GM19328 (cell line): ENCODE measurements at regions not wholly inside any gene's neighbourhood (a gene's known extent, or its start where the extent isn't known, plus 50 kb on each side); places are given as distances from the start of the nearest gene placed in this dataset.
A peak's percentile ranks its signal among the peaks of the same experiment; 100 is the strongest.
"Not testable (repeated sequence)": the region's sequence is repeated elsewhere in the genome, so short reads cannot be mapped to it uniquely, and the experiment has no call there.

ENCODE experiments used
- ATAC-seq: cut with Tn5 transposase; IDR thresholded peaks from one replicate; pipeline ENCODE4 v1.9.1; 2021; ENCODE audit warnings: mild to moderate bottlenecking, moderate library complexity; ENCODE audit not compliant: unreplicated experiment

DNA sequence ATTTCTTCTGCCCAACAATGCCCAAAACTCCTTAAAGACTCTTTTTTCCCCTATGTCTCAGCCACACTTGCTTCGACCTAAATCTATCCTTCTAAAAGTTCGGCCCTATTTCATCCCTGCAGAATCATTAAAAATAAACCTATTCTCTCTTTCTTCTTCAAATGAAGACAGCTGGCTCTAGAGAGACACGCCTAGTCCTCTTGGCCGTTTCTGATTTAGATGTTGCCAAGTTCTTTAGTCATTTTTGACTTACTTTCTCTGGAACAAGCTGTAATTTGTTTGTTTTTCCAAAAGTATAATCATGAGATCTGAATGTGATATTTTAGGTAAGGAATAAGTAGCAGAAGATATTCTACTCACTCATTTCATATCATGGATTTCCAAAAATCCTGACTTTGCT, 211.6 kb downstream of the CENPC start:
- ATAC-seq = no peak

DNA sequence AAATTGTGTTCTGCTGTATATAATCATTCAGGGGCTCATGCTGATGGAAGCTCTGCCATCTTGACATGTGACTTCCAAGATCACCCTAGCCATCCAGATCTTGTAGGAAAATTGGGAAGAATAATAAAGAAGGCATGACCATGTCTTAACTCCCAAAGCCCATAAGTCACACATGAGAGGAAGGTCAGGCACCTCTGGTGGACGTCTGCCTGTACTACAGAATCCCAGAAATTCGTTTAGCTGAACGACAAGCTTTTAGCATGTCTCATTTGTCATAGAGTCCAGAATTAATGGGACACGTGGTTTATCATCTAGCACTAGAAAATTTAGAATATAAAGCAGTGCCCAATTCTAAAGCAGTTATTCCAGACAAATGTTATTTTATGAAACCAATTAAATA, 212.7 kb downstream of the CENPC start:
- peak; percentile 64 for ATAC-seq

DNA sequence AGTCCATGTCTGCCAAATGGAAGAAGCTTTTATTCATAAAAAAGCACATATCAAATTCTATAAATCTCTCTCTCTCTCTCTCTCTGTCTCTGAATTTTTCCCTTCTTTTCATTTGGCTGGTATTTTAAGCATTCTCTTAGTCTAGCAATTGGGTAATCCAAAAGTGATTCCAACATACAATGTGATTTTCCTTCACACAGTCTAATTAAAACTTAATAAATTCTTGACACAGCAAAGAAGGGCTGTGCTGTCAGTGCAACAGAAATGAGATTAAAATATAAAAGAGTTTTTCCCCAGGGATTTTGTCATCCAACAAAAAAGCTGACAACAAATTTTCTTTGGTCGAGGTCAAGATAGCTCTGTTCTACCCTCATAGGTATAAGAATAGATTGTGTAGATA, 216.9 kb downstream of the CENPC start:
- ATAC-seq = no peak

DNA sequence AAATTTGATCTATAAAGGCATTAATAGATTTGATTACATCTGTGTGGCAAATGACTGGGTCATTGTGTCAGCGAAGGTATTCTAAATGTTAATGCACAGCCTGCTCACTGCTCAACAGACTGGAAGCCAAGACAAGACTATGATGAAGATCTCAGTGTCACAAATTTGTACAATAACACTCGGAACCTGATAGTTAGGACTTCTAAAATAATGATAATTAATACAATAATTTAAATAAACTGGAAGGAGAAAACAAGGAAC, 217.4 kb downstream of the CENPC start:
- ATAC-seq = no peak

DNA sequence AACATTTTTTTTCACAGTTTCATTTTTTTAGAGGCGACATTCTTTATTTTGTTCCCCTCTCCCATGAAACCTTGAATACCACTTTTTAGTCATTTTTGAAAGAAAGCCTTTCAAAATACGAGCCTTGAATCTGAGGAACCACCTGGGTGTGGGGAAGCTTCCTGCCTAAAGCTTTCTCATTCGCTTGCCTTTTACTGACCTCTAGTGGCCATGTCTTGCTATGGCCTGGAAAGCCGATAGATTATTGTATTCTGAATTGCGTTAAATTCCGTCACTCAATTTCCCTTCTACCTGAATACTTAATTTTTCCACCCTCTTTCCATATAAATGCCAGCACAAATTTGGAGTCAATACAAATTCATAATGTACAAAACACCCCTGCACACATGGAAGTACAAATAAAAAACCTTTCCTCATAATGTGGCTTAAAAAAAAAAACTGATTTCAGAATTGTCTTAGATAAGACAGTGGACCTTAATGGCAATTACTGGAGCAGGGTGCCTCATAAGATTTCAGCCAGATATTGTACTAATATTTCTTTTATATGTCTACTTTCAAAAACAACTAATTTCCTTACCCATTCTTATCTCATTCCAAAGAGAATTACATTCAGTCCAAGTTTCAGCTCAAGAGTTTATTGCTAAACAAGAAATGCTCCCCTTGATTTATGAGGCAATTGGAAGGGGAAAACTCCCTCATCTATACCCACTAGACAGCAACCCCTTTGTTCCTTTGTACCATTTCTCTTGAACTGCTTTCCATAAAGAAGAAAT, 217.9 kb downstream of the CENPC start:
- peak; percentile 98 for ATAC-seq

DNA sequence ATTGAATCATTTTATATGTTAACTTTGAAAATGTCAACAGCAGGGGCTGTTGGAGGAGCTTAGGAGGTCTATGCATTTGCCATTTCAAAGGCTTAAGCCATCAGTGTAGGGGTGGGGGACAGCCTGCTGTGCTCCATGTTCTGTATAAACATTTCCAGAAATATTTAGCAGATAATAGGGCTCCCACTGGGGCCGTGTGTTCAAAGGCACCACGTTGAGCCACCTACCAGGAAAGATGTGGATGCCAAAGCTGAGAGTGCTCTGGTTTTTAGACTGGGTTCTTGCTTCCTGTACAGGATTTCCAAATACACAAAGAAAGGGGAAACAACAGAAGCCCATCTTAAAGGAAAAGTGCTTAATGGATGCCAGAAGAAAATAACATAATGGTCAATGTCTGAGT, 219.5 kb downstream of the CENPC start:
- ATAC-seq = no peak

DNA sequence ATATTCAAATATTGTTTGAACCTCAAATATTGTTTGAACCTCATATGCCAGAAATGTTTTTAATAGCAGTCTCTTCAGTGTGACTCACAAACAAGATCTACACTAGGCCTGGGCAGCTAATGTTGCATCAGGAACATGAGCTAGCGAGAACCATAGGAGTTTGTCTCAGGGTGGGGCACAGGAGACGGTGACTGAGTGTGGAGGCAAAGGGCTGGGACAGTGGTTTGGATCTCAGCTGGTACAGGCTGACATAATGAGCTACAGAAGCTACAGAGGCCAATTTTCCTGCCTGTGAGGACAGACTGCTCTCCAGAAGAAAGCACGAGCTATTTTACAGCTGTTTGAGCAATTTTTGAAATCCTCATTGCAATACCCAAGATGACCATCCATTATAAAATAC, 224.7 kb downstream of the CENPC start:
- ATAC-seq = no peak

DNA sequence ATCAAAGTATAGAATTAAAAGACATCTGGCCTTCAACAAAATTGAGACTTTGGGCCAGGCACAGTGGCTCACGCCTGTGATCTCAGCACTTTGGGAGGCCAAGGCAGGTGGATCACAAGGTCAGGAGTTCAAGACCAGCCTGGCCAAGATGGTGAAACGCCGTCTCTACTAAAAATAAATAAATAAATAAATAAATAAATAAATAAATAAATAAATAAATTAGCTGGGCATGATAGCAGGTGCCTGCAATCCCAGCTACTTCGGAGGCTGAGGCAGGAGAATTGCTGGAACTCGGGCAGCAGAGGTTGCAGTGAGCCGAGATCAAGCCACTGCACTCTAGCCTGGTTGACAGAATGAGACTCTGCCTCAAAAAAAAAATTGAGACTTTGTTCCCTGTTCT, 225.7 kb downstream of the CENPC start:
- not testable (repeated sequence) for ATAC-seq

DNA sequence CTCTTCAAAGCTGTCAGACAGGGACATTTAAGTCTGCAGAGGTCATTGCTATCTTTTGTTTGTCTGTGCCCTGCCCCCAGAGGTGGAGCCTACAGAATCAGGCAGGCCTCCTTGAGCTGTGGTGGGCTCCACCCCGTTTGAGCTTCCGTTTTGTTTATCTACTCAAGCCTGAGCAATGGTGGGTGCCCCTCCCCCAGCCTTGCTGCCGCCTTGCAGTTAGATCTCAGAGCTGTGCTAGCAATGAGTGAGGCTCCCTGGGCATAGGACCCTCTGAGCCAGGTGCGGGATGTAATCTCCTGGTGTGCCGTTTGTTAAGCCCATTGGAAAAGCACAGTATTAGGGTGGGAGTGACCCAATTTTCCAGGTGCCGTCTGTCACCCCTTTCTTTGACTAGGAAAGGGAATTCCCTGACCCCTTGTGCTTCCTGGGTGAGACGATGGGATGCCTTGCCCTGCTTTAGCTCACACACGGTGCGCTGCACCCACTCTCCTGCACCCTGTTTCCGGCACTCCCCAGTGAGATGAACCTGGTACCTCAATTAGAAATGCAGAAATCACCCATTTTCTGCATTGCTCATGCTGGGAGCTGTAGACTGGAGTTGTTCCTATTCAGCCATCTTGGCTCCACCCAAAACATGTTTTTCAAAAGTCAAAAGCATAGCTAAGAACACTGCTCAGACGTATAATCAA, 244.7 kb downstream of the CENPC start:
- ATAC-seq = not testable (repeated sequence)

DNA sequence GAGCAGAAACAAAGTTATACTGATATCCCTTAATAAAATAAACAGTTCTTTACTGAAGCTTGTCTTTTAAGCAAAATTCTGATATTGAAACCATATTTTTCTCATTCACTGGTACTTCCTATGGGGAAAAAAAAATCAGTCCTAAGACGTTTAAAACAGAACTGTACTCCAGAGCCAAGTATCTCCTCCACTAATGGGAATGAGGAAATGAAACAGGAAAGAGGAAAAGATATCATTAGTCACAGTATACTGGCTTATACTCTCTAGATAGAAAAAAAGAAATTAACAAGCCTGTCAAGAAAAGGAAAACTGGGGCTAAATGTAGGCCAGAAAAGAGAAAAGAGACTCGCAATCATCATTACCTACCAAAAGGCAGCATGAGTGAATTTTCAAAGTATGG, 252.7 kb downstream of the CENPC start:
- ATAC-seq = no peak

DNA sequence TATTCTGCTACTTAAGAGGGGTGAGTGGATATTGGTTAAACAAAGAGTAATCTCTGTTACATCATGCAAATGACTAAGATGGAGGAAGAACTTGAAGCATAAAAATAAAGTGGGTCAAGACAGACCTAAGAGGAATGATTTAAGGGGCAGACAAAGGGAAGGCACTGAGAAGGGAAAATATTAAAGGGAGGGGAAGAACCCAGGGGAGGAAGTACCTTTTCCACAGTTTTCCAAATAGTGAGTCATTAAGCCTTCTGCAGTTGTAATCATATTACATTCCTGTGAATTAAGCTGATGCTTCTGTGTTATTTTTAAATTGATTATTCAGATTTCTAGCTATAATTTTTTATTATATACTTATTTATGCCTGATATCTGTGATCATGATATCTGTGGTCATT, 253.3 kb downstream of the CENPC start:
- ATAC-seq = no peak

DNA sequence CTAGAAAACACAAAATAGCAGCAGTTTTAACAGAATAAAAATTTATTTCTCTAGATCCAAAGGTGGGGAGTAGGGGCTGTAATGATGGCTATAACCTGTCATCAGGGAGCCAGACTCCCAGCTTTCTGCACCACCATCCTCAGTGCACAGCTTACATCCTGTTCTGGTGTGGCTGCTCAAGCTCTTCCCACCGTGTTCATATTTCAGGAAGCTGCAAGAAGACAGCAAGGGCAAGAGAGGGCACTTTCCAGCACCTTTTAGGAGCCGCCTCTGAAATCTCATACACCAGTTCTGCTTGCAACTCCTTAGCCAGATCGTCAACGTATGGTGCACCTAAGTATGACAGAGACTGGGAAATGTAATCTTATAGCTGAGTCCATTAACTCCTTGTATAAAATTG, 253.7 kb downstream of the CENPC start:
- ATAC-seq = no peak

DNA sequence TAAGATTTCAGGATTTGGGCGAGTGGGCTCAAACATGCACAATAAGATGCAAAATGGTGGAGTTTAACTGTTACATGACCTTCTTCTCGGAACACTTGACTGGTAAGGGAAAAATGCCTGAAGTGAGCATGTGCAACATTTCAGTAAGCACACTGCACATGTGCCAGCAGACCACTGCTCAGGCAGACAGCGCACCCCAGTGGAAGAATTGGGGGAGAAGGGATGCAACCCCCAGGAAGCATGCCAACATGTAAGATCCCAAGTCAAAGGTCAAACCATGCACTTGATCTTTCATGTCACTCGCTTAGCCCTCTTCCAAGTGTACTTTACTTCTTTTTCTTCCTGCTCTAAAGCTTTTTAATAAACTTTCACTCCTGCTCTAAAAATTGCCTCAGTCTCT, 256.3 kb downstream of the CENPC start:
- peak; percentile 59 for ATAC-seq

DNA sequence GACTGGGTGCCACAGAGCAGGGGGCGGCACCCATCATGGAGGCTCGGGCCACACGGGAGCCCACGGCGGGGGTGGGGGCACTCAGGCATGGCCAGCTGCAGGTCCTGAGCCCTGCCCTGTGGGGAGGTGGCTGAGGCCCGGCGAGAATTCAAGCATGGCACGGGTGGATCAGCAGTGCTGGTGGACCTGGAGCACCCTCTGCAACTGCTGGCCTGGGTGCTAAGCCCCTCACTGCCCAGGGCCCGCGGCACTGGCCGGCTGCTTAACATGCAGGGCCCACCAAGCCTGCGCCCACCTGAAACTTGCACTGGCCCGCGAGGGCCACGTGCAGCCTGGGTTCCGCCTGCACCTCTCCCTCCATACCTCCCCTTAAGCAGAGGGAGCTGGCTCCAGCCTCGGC, 258.6 kb downstream of the CENPC start:
- ATAC-seq = no peak

DNA sequence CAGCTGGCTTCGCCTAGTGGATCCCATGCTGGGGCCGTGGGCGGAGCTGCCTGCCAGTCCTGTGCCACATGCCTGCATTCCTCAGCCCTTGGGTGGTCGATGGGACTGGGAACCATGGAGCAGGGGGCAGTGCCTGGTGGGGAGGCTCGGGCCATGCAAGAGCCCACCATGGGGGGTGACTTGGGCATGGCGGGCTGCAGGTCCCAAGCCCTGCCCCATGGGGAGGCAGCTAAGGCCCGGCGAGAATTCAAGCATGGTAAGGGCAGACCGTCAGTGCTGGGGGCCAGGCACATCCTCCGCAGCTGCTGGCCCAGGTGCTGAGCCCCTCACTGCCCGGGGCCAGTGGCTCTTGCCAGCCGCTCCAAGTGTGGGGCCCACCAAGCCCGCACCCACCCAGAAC, 262.6 kb downstream of the CENPC start:
- ATAC-seq = no peak

DNA sequence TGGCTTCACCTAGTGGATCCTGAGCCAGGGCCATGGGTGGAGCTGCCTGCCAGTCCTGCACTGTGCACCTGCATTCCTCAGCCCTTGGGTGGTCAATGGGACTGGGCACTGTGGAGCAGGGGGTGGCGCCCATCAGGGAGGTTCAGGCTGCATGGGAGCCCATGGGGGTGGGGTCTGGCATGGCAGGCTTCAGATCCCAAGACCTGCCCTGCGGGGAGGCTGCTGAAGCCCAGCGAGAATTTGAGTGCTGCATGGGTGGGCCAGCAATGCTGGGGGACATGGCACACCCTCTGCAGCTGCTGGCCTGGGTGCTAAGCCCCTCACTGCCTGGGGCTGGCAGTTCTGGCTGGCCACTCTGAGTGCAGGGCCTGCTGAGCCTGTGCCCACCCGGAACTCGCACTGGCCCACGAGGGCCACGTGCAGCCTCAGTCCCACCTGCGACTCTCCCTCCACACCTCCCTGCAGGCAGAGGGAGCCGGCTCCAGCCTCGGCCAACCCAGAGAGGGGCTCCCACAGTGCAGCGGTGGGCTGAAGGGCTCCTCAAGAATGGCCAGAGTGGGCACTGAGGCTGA, 270.0 kb downstream of the CENPC start:
- ATAC-seq = no peak

DNA sequence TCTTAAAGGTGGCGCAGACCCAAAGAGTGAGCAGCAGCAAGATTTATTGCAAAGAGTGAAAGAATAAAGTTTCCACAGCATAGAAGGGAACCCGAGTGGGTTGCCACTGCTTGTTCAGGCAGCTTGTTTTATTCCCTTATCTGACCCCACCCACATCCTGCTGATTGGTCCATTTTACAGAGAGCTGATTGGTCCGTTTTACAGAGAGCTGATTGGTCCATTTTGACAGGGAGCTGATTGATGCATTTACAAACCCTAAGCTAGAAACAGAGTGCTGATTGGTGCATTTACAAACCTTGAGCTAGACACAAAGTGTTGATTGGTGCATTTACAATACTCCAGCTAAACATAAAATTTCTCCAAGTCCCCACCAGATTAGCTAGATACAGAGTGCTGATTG, 270.6 kb downstream of the CENPC start:
- not testable (repeated sequence) for ATAC-seq

DNA sequence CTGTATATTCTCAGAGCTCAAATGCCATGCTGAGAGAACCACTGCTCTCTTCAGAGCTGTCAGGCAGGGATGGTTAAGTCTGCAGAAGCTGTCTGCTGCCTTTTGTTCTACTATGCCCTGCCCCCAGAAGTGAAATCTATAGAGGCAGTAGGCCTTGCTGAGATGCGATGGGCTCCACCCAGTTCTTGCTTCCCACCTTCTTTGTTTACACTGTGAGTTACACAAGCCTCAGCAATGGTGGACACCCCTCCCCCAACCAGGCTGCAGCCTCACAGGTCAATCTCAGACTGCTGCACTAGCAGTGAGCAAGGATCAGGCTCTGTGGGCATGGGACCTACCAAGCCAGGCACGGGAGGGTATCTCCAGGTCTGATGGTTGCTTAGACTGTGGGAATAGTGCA, 271.6 kb downstream of the CENPC start:
- no peak for ATAC-seq

DNA sequence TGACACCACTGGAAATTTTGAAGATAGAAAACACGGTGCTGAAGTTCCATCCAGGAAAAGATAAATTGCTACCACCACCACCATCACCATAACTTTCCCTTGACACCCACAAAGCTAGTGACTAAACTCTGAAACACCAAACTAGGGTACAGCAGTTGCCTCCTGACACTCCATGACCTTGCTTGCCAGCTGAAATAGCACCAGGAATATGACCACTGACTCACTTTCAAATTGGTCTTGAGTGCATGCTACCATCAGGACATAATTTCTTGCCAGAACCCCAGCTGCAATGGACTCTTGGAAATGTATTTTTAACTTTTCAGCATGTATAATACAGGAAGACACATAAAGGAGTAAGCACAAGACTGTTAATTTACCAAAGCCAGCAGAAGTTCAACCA, 283.3 kb downstream of the CENPC start:
- no peak for ATAC-seq

DNA sequence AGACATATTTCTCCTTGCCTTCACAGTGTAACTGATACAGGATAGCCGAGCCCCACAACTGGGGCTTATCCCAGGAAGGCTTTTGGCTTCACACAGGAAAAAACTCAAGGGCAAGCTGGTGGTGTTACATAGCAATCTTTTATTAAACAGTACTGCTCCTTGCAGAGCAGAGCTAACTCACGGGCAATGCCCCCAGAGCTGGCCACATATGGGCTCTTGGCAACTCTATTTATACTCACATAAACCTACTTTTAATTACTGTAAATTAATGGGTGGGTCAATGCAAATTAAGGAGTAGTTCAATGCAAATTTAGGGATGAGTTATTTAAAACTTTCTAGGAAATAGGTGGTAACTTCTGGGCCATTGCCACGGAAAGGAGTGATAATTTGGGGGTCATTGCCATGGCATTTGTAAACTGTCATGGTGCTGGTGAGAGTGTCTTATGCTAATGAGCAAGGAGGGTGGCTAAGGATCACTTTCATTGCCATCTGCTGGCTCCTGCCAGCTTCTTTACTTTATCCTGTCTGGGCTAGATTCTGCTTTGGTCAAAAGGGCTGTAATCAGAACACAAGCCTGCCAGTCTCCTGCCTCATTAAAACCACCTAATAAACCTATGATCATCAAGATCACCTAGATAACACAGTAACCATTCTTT, 288.8 kb downstream of the CENPC start:
- no peak for ATAC-seq

DNA sequence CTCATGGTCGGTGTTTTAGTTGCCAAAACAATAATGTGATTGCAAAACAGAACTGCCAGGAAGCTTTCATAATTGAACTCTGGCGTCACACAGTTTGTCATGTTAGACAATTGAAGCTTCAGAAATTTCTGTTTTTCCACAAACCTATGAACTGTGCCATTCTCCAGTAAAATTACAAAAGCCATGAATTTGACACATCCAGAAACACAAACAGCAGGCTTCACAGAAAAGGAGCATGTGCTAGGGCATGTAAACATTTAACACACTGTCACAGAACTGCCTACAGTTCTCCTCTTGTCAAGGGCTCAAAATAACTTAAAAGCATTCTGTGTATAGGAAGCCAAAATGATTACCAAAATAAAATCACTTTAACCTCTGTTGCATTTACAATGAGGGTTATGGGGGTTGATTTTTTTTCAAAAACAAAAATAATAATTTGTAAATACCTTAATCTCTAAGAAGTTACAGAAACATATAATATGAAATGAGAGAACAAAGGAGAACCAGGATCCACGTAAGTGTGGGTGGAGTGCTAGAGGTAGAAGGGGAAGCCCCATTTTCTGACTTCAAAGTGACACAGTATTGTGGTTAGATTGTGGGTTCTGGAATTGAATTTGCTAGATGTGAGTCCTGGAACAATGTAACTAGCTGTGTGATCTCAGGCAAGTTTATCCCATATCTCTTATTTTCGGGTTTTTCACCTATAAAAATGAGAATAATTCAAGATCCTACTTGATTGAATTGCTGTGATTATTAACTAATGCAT, 295.0 kb downstream of the CENPC start:
- ATAC-seq = no peak
